HEK293 (cell line): ENCODE measurements at regions not wholly inside any gene's neighbourhood (a gene's known extent, or its start where the extent isn't known, plus 50 kb on each side); places are given as distances from the start of the nearest gene placed in this dataset.

ENCODE experiments used
- CTCF ChIA-PET: fragments of 350-600 bp; formaldehyde crosslinking; extraction: SDS; loops from one replicate; lab custom pipeline; 2021; ENCODE audit warnings: antibody characterized with exemption; lab: Yijun Ruan, JAX
- POLR2A ChIA-PET: fragments of 300-600 bp; formaldehyde crosslinking; extraction: SDS; loops from one replicate; lab custom pipeline; 2020; ENCODE audit warnings: antibody characterized with exemption, inconsistent platforms; lab: Yijun Ruan, JAX
- H3K27ac ChIP-seq: fragments of 200-500 bp; sonication (Bioruptor generic); 2 replicates; pipeline ENCODE4 v1.5.1; 2014; ENCODE audit warnings: low read depth, low read length, control low read depth, inconsistent platforms; ENCODE audit errors: extremely low read depth
- H3K36me3 ChIP-seq, 2 experiments: fragments of 200-500 bp in 1 of 2; sonication (Bioruptor generic) in 1 of 2; 1 replicate in 1 of 2; 2 replicates in 1 of 2; pipeline ENCODE4 v1.5.1; 2014 to 2017; ENCODE audit warnings: inconsistent platforms in 2 of 2, low read length in 2 of 2; ENCODE audit not compliant: control insufficient read depth in 2 of 2, insufficient read depth in 1 of 2
- H3K4me1 ChIP-seq: fragments of 200-500 bp; sonication (Bioruptor generic); 2 replicates; pipeline ENCODE4 v1.5.1; 2014; ENCODE audit warnings: mild to moderate bottlenecking, low read length, inconsistent platforms; ENCODE audit not compliant: control insufficient read depth, insufficient read depth
- H3K4me3 ChIP-seq: 2 replicates; pipeline ENCODE4 v1.5.1; 2011; ENCODE audit warnings: low read depth, mild to moderate bottlenecking, control low read depth, low read length, moderate library complexity
- H3K9me3 ChIP-seq: fragments of 200-500 bp; sonication (Bioruptor generic); 2 replicates; pipeline ENCODE4 v1.5.1; 2014; ENCODE audit warnings: low read depth, low read length, inconsistent platforms; ENCODE audit not compliant: control insufficient read depth, insufficient read depth
- GFI1B ChIP-seq: fragments of 450-650 bp; formaldehyde crosslinking; IDR thresholded peaks from 2 replicates; pipeline ENCODE4 v1.5.1; 2016; ENCODE audit warnings: missing biosample characterization, missing genetic modification characterization
- GLI2 ChIP-seq: fragments of 450-650 bp; formaldehyde crosslinking; IDR thresholded peaks from 2 replicates; pipeline ENCODE4; 2017; ENCODE audit warnings: missing biosample characterization, missing genetic modification characterization, low read depth, borderline replicate concordance
- HOXC10 ChIP-seq: sonication (generic); formaldehyde crosslinking; IDR thresholded peaks from 2 replicates; pipeline ENCODE4 v1.8.1; 2023; ENCODE audit warnings: mild to moderate bottlenecking, missing genetic modification reagents
- ZFP69B ChIP-seq: fragments of 450-650 bp; formaldehyde crosslinking; IDR thresholded peaks from 2 replicates; pipeline ENCODE4 v1.5.1; 2016; ENCODE audit warnings: missing biosample characterization, missing genetic modification characterization
- ZNF138 ChIP-seq: fragments of 450-650 bp; formaldehyde crosslinking; IDR thresholded peaks from 2 replicates; pipeline ENCODE4 v1.5.1; 2016; ENCODE audit warnings: missing biosample characterization, missing genetic modification characterization, borderline replicate concordance
- ZNF174 ChIP-seq: fragments of 450-650 bp; formaldehyde crosslinking; IDR thresholded peaks from 2 replicates; pipeline ENCODE4 v1.5.0; 2017; ENCODE audit warnings: missing biosample characterization, mild to moderate bottlenecking, missing genetic modification characterization
- ZNF280C ChIP-seq: fragments of 450-650 bp; formaldehyde crosslinking; IDR thresholded peaks from 2 replicates; pipeline ENCODE4 v1.5.1; 2016; ENCODE audit warnings: missing biosample characterization, missing genetic modification characterization
- ZNF302 ChIP-seq: fragments of 450-650 bp; formaldehyde crosslinking; IDR thresholded peaks from 2 replicates; pipeline ENCODE4 v1.5.1; 2016; ENCODE audit warnings: missing biosample characterization, missing genetic modification characterization, low read depth
- ZNF324 ChIP-seq: fragments of 450-650 bp; formaldehyde crosslinking; IDR thresholded peaks from 2 replicates; pipeline ENCODE4 v1.5.1; 2016; ENCODE audit warnings: missing biosample characterization, missing genetic modification characterization
- ZNF423 ChIP-seq: fragments of 450-650 bp; formaldehyde crosslinking; IDR thresholded peaks from 2 replicates; pipeline ENCODE4 v1.5.1; 2016; ENCODE audit warnings: missing biosample characterization, missing genetic modification characterization
- ZNF449 ChIP-seq: fragments of 450-650 bp; formaldehyde crosslinking; IDR thresholded peaks from 2 replicates; pipeline ENCODE4 v1.5.1; 2017; ENCODE audit warnings: missing biosample characterization, mild to moderate bottlenecking, missing genetic modification characterization, moderate library complexity
- ZNF530 ChIP-seq: fragments of 450-650 bp; formaldehyde crosslinking; IDR thresholded peaks from 2 replicates; pipeline ENCODE4 v1.5.1; 2016; ENCODE audit warnings: low read depth, missing biosample characterization, missing genetic modification characterization
- ZNF555 ChIP-seq: fragments of 450-650 bp; formaldehyde crosslinking; conservative IDR thresholded peaks from 2 replicates; pipeline ENCODE4 v1.5.1; 2017; ENCODE audit warnings: missing biosample characterization, mild to moderate bottlenecking, missing genetic modification characterization, inconsistent platforms
- ZNF623 ChIP-seq: fragments of 450-650 bp; formaldehyde crosslinking; IDR thresholded peaks from 2 replicates; pipeline ENCODE4 v1.5.1; 2016; ENCODE audit warnings: missing biosample characterization, missing genetic modification characterization
- ZNF626 ChIP-seq: fragments of 450-650 bp; sonication (Bioruptor Pico); formaldehyde crosslinking; IDR thresholded peaks from 2 replicates; pipeline ENCODE4 v1.5.1; 2018; ENCODE audit warnings: missing biosample characterization, missing genetic modification characterization, inconsistent platforms
- ZNF629 ChIP-seq: fragments of 450-650 bp; formaldehyde crosslinking; IDR thresholded peaks from 2 replicates; pipeline ENCODE4 v1.5.1; 2017; ENCODE audit warnings: missing biosample characterization, missing genetic modification characterization
- TF ChIP-seq, protein P1 (sequence below): fragments of 450-650 bp; formaldehyde crosslinking; IDR thresholded peaks from 2 replicates; pipeline ENCODE4 v1.5.1; 2017; ENCODE audit warnings: missing biosample characterization, missing genetic modification characterization
- TF ChIP-seq, protein P2 (sequence below): fragments of 450-650 bp; formaldehyde crosslinking; IDR thresholded peaks from 2 replicates; pipeline ENCODE4 v1.5.1; 2016; ENCODE audit warnings: missing biosample characterization, missing genetic modification characterization

- ChIA-PET POLR2A (no interaction called here), CTCF (no interaction called here)
- Histone ChIP-seq H3K27ac (no peak overlapping the region), H3K4me1 (no peaks in the 10 kb centered on the region), H3K36me3 (no peaks in the 10 kb centered on the region), H3K9me3 (no peaks in the 10 kb centered on the region), H3K4me3 (no peak overlapping the region)
- no peak for TF ChIP-seq ZNF629 (tag by site-specific recombination)
- TF ChIP-seq ZNF324 (tag by site-specific recombination): no peak
Measured at GRCh38 chr7:16207321-16207720, 214.0 kb downstream of the CRPPA start.

- H3K9me3 ChIP-seq: no peaks in the 10 kb centered on the region
- ChIA-PET CTCF (no interaction called here), POLR2A (no interaction called here)
- no peak overlapping the region for H3K27ac ChIP-seq
- TF ChIP-seq ZNF449: no peak
- no peak for TF ChIP-seq ZNF555 (tag by site-specific recombination)
- no peak for TF ChIP-seq ZNF626 (tag by site-specific recombination)
- no peak for TF ChIP-seq ZNF530 (tag by site-specific recombination)
- TF ChIP-seq, protein P1, sequence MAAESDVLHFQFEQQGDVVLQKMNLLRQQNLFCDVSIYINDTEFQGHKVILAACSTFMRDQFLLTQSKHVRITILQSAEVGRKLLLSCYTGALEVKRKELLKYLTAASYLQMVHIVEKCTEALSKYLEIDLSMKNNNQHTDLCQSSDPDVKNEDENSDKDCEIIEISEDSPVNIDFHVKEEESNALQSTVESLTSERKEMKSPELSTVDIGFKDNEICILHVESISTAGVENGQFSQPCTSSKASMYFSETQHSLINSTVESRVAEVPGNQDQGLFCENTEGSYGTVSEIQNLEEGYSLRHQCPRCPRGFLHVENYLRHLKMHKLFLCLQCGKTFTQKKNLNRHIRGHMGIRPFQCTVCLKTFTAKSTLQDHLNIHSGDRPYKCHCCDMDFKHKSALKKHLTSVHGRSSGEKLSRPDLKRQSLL (tag by site-specific recombination): no peak
- no peak for TF ChIP-seq GLI2 (tag by site-specific recombination)
- no peak for TF ChIP-seq ZNF423
- no peak for TF ChIP-seq HOXC10
- no peak for TF ChIP-seq ZNF174 (tag by site-specific recombination)
- TF ChIP-seq ZNF302 (tag by site-specific recombination): no peak
- TF ChIP-seq ZFP69B: no peak
- TF ChIP-seq, protein P2, sequence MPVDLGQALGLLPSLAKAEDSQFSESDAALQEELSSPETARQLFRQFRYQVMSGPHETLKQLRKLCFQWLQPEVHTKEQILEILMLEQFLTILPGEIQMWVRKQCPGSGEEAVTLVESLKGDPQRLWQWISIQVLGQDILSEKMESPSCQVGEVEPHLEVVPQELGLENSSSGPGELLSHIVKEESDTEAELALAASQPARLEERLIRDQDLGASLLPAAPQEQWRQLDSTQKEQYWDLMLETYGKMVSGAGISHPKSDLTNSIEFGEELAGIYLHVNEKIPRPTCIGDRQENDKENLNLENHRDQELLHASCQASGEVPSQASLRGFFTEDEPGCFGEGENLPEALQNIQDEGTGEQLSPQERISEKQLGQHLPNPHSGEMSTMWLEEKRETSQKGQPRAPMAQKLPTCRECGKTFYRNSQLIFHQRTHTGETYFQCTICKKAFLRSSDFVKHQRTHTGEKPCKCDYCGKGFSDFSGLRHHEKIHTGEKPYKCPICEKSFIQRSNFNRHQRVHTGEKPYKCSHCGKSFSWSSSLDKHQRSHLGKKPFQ: no peak
- no peak for TF ChIP-seq ZNF623 (tag by site-specific recombination)
- TF ChIP-seq GFI1B: no peak
- no peak for TF ChIP-seq ZNF280C
- no peak for TF ChIP-seq ZNF138 (tag by site-specific recombination)
- TF ChIP-seq, all 188 proteins: peak for 0
- H3K4me3 ChIP-seq: no peak overlapping the region
- H3K4me1 ChIP-seq: no peaks in the 10 kb centered on the region
- no peaks in the 10 kb centered on the region for H3K36me3 ChIP-seq
Measured at GRCh38 chr7:16205466-16205865, 215.9 kb downstream of the CRPPA start.
